CD14-positive monocyte (primary cell): ENCODE measurements at regions not wholly inside any gene's neighbourhood (a gene's known extent, or its start where the extent isn't known, plus 50 kb on each side); places are given as distances from the start of the nearest gene placed in this dataset.

Source experiments
- DNase-seq, 3 donors: peaks; one replicate each; pipeline ENCODE4 v3.0.0-alpha.2; 2011 to 2022
- H2AFZ ChIP-seq: 2 replicates; pipeline ENCODE4 v1.6.0; 2012; ENCODE audit warnings: mild to moderate bottlenecking, low read depth, low read length, inconsistent platforms; ENCODE audit not compliant: insufficient read depth, poor library complexity, severe bottlenecking
- H3K27ac ChIP-seq, 2 donors: 1 replicate in 1 of 2; 2 replicates in 1 of 2; pipeline ENCODE4 v1.5.1; 2012 to 2013; ENCODE audit warnings: low read length in 2 of 2, control low read depth in 1 of 2, inconsistent platforms in 1 of 2, low read depth in 1 of 2, mild to moderate bottlenecking in 1 of 2
- H3K27me3 ChIP-seq, 2 donors: one replicate each; pipeline versions ENCODE4 v1.6.0 to v1.6.1; 2011 to 2013; ENCODE audit warnings: low read length in 2 of 2; ENCODE audit not compliant: control insufficient read depth in 2 of 2, insufficient read depth in 2 of 2
- H3K36me3 ChIP-seq, 2 donors: replicated peaks in 1 of 2; 1 replicate in 1 of 2; 2 replicates in 1 of 2; pipeline versions ENCODE4 v1.5.1 to v1.6.1; 2012 to 2013; ENCODE audit warnings: low read length in 2 of 2, control low read depth in 1 of 2, inconsistent platforms in 1 of 2, mild to moderate bottlenecking in 1 of 2; ENCODE audit not compliant: insufficient read depth in 2 of 2, control insufficient read depth in 1 of 2
- H3K4me1 ChIP-seq, 2 donors: 1 replicate in 1 of 2; 2 replicates in 1 of 2; pipeline versions ENCODE4 v1.5.1 to v1.6.1; 2012 to 2013; ENCODE audit warnings: low read length in 2 of 2, control low read depth in 1 of 2, inconsistent platforms in 1 of 2, mild to moderate bottlenecking in 1 of 2, moderate library complexity in 1 of 2; ENCODE audit not compliant: insufficient read depth in 2 of 2, control insufficient read depth in 1 of 2
- H3K4me2 ChIP-seq: replicated peaks from 2 replicates; pipeline ENCODE3; 2012; ENCODE audit warnings: low read length, moderate library complexity, mild to moderate bottlenecking; ENCODE audit not compliant: poor library complexity, severe bottlenecking; ENCODE audit errors: extremely low read depth
- H3K4me3 ChIP-seq, 3 experiments: fragments of 200-600 bp in 1 of 3; sonication (generic) in 1 of 3; replicated peaks in 1 of 3; 1 replicate in 2 of 3; 2 replicates in 1 of 3; pipeline ENCODE4 v1.5.1; 2011 to 2013; ENCODE audit warnings: low read length in 3 of 3, mild to moderate bottlenecking in 3 of 3, control low read depth in 2 of 3, low read depth in 2 of 3, inconsistent platforms in 1 of 3, moderate library complexity in 1 of 3
- H3K79me2 ChIP-seq: 2 replicates; pipeline ENCODE4 v1.6.0; 2012; ENCODE audit warnings: mild to moderate bottlenecking, control low read depth, inconsistent platforms, low read length, moderate library complexity; ENCODE audit not compliant: insufficient read depth
- H3K9ac ChIP-seq: 2 replicates; pipeline ENCODE4 v1.6.0; 2017; ENCODE audit warnings: low read length, mild to moderate bottlenecking; ENCODE audit not compliant: insufficient read depth, poor library complexity, severe bottlenecking
- H3K9me3 ChIP-seq, 2 donors: replicated peaks in 1 of 2; 1 replicate in 1 of 2; 2 replicates in 1 of 2; pipeline versions ENCODE4 v1.5.1 to v1.6.1; 2012 to 2013; ENCODE audit warnings: low read length in 2 of 2, control low read depth in 1 of 2; ENCODE audit not compliant: control insufficient read depth in 1 of 2, insufficient read depth in 1 of 2
- H4K20me1 ChIP-seq: 2 replicates; pipeline ENCODE4 v1.6.0; 2012; ENCODE audit warnings: mild to moderate bottlenecking, low read length, control low read depth, moderate library complexity; ENCODE audit not compliant: insufficient read depth
- H3K27ac Mint-ChIP-seq, 7 donors: one replicate each; pipeline ENCODE4 v1.8.0; 2020; ENCODE audit warnings: mild to moderate bottlenecking in 7 of 7, mixed read lengths in 7 of 7, moderate library complexity in 6 of 7, inconsistent platforms in 2 of 7
- H3K27me3 Mint-ChIP-seq, 3 donors: one replicate each; pipeline ENCODE4 v1.8.0; 2021 to 2022; ENCODE audit warnings: low read depth in 3 of 3, mild to moderate bottlenecking in 3 of 3, mixed read lengths in 3 of 3, moderate library complexity in 3 of 3, inconsistent platforms in 1 of 3
- H3K36me3 Mint-ChIP-seq, 2 donors: one replicate each; pipeline ENCODE4 v1.8.0; 2020; ENCODE audit warnings: mixed read lengths in 2 of 2, inconsistent platforms in 1 of 2, mild to moderate bottlenecking in 1 of 2
- H3K4me1 Mint-ChIP-seq: one replicate; pipeline ENCODE4 v1.8.0; 2020; ENCODE audit warnings: mild to moderate bottlenecking, mixed read lengths
- H3K4me3 Mint-ChIP-seq, 2 donors: one replicate each; pipeline ENCODE4 v1.8.0; 2020; ENCODE audit warnings: mild to moderate bottlenecking in 2 of 2, mixed read lengths in 2 of 2, moderate library complexity in 1 of 2
- H3K9me3 Mint-ChIP-seq, 7 donors: one replicate each; pipeline ENCODE4 v1.8.0; 2020 to 2022; ENCODE audit warnings: mixed read lengths in 7 of 7, mild to moderate bottlenecking in 6 of 7, moderate library complexity in 6 of 7, inconsistent platforms in 2 of 7
- CTCF ChIP-seq: fragments of 200-600 bp; IDR thresholded peaks from one replicate; pipeline ENCODE4 v1.8.0; 2022; ENCODE audit warnings: antibody characterized with exemption, mild to moderate bottlenecking
- WGBS: methylation state at CpG from one replicate; pipeline ENCODE4 v1.1.5; 2013; ENCODE audit warnings: missing lambda C conversion rate; ENCODE audit not compliant: insufficient coverage; 5-methylcytosine and 5-hydroxymethylcytosine counted together
- intact Hi-C, 2 donors: fragments of 100-400 bp; cut with micrococcal nuclease; formaldehyde crosslinking; loops; one replicate each; pipeline versions ENCODE4 v1.15.0 to v1.15.1; 2023

- H3K9me3 ChIP-seq, result peaks cover 0 to 5% of the 10 kb centered on the region in 2 donors
- intact Hi-C loops, result no loop called here
- no peak overlapping the region for H2AFZ ChIP-seq
- no peak for TF ChIP-seq CTCF
- peaks cover 1 to 4% (median 1%) of the 10 kb centered on the region in 3 donors for H3K27me3 Mint-ChIP-seq
- H3K36me3 ChIP-seq, result no peaks in the 10 kb centered on the region
- no peaks in the 10 kb centered on the region for H3K79me2 ChIP-seq
- H3K4me1 ChIP-seq, result no peaks in the 10 kb centered on the region
- 83% methylated on average over 5 of the region's 5 CpGs for WGBS
- no peak overlapping the region for H3K9ac ChIP-seq
- H3K4me3 Mint-ChIP-seq, result no peak overlapping the region
- H3K4me3 ChIP-seq, result no peak overlapping the region
- H4K20me1 ChIP-seq, result no peaks in the 10 kb centered on the region
- H3K27me3 ChIP-seq, result no peaks in the 10 kb centered on the region
- H3K27ac ChIP-seq, result no peak overlapping the region
- no peaks in the 10 kb centered on the region for H3K36me3 Mint-ChIP-seq
- H3K9me3 Mint-ChIP-seq, result peaks cover 0 to 15% (median 1%) of the 10 kb centered on the region in 7 donors
- H3K4me2 ChIP-seq, result no peak overlapping the region
- no peak for DNase-seq
- no peak overlapping the region for H3K27ac Mint-ChIP-seq
- H3K4me1 Mint-ChIP-seq, result no peaks in the 10 kb centered on the region
Measured at GRCh38 chr19:31772915-31773314, 423.7 kb upstream of the TSHZ3 start.

- Histone ChIP-seq H3K27ac (no peak overlapping the region), H3K79me2 (no peaks in the 10 kb centered on the region), H3K27me3 (no peaks in the 10 kb centered on the region), H3K4me3 (no peak overlapping the region), H2AFZ (no peak overlapping the region), H3K4me1 (no peaks in the 10 kb centered on the region), H3K4me2 (no peak overlapping the region), H3K9me3 (peaks cover 0 to 7% of the 10 kb centered on the region in 2 donors), H4K20me1 (no peaks in the 10 kb centered on the region), H3K36me3 (no peaks in the 10 kb centered on the region), H3K9ac (no peak overlapping the region)
- Mint-ChIP-seq H3K9me3 (peaks cover 0 to 19% (median 4%) of the 10 kb centered on the region in 7 donors), H3K27me3 (peaks cover 0 to 4% (median 0%) of the 10 kb centered on the region in 3 donors), H3K4me3 (no peak overlapping the region), H3K27ac (no peak overlapping the region), H3K36me3 (no peaks in the 10 kb centered on the region), H3K4me1 (no peaks in the 10 kb centered on the region)
- TF ChIP-seq CTCF, result no peak
- DNase-seq, result no peak
- WGBS, result 81% methylated on average over 3 of the region's 4 CpGs
- intact Hi-C loops, result no loop called here
Measured at GRCh38 chr19:31781542-31781941, 432.3 kb upstream of the TSHZ3 start.
